Neural crest cell (in vitro differentiated cells): ENCODE measurements at regions not wholly inside any gene's neighbourhood (a gene's known extent, or its start where the extent isn't known, plus 50 kb on each side); places are given as distances from the start of the nearest gene placed in this dataset.

Source experiments
- DNase-seq: peaks from one replicate; pipeline ENCODE4 v3.0.0; 2021; ENCODE audit warnings: low read depth, mixed read lengths, low spot score
- H3K27ac Mint-ChIP-seq: one replicate; pipeline ENCODE4 v1.8.0; 2021; ENCODE audit warnings: mild to moderate bottlenecking, mixed read lengths; ENCODE audit not compliant: unreplicated experiment
- H3K27me3 Mint-ChIP-seq: 2 replicates; pipeline ENCODE4 v1.8.0; 2021; ENCODE audit warnings: low read depth, mild to moderate bottlenecking, mixed read lengths
- H3K36me3 Mint-ChIP-seq: 2 replicates; pipeline ENCODE4 v1.8.0; 2021; ENCODE audit warnings: low read depth, mild to moderate bottlenecking, mixed read lengths
- H3K4me1 Mint-ChIP-seq: 2 replicates; pipeline ENCODE4 v1.8.0; 2021; ENCODE audit warnings: mixed read lengths
- H3K4me3 Mint-ChIP-seq: one replicate; pipeline ENCODE4 v1.8.0; 2021; ENCODE audit warnings: mild to moderate bottlenecking, mixed read lengths
- H3K9me3 Mint-ChIP-seq: 2 replicates; pipeline ENCODE4 v1.8.0; 2021; ENCODE audit warnings: mixed read lengths
- CTCF ChIP-seq: fragments of 200-600 bp; sonication (generic); conservative IDR thresholded peaks from 2 replicates; pipeline ENCODE4 v1.5.0; 2021; ENCODE audit warnings: antibody characterized with exemption, mild to moderate bottlenecking

GRCh38 chr11:96508861-96509260 lies 119.0 kb downstream of the JRKL start:
- Mint-ChIP-seq H3K4me1 (no peaks in the 10 kb centered on the region), H3K4me3 (no peak overlapping the region)
- no peak for TF ChIP-seq CTCF

GRCh38 chr11:96520939-96521338 lies 131.1 kb downstream of the JRKL start:
- peaks cover 6% of the 10 kb centered on the region for H3K9me3 Mint-ChIP-seq
- H3K27me3 Mint-ChIP-seq, result no peaks in the 10 kb centered on the region
- no peak overlapping the region for H3K4me3 Mint-ChIP-seq
- no peak for DNase-seq
- H3K27ac Mint-ChIP-seq, result no peak overlapping the region
- no peak for TF ChIP-seq CTCF
- no peaks in the 10 kb centered on the region for H3K4me1 Mint-ChIP-seq
- no peaks in the 10 kb centered on the region for H3K36me3 Mint-ChIP-seq

More at GRCh38 chr11:96508861-96509260, 119.0 kb downstream of the JRKL start:
- no peaks in the 10 kb centered on the region for H3K36me3 Mint-ChIP-seq
- H3K27ac Mint-ChIP-seq, result no peak overlapping the region
- DNase-seq, result no peak
- no peaks in the 10 kb centered on the region for H3K9me3 Mint-ChIP-seq
- no peaks in the 10 kb centered on the region for H3K27me3 Mint-ChIP-seq

- H3K27ac Mint-ChIP-seq, result no peak overlapping the region
- H3K9me3 Mint-ChIP-seq, result peaks cover 4% of the 10 kb centered on the region
- H3K4me3 Mint-ChIP-seq, result no peak overlapping the region
- DNase-seq, result no peak
- no peak for TF ChIP-seq CTCF
- H3K4me1 Mint-ChIP-seq, result no peaks in the 10 kb centered on the region
- peaks cover 2% of the 10 kb centered on the region for H3K27me3 Mint-ChIP-seq
- no peaks in the 10 kb centered on the region for H3K36me3 Mint-ChIP-seq
Observed at GRCh38 chr11:96523656-96524055, 133.8 kb downstream of the JRKL start.

- peak; percentile 34 for TF ChIP-seq CTCF
- H3K9me3 Mint-ChIP-seq, result peaks cover 4% of the 10 kb centered on the region
- H3K27ac Mint-ChIP-seq, result no peak overlapping the region
- H3K36me3 Mint-ChIP-seq, result no peaks in the 10 kb centered on the region
- H3K4me3 Mint-ChIP-seq, result no peak overlapping the region
- H3K27me3 Mint-ChIP-seq, result peaks cover 3% of the 10 kb centered on the region
- no peaks in the 10 kb centered on the region for H3K4me1 Mint-ChIP-seq
- no peak for DNase-seq
Observed at GRCh38 chr11:96524475-96524874, 134.7 kb downstream of the JRKL start.

GRCh38 chr11:96530473-96530872 lies 140.7 kb downstream of the JRKL start:
- Mint-ChIP-seq H3K36me3 (no peaks in the 10 kb centered on the region), H3K9me3 (peaks cover 12% of the 10 kb centered on the region), H3K4me3 (no peak overlapping the region), H3K27ac (no peak overlapping the region), H3K4me1 (no peaks in the 10 kb centered on the region), H3K27me3 (peaks cover 7% of the 10 kb centered on the region)
- no peak for DNase-seq
- TF ChIP-seq CTCF, result no peak

GRCh38 chr11:96538104-96538503 lies 148.3 kb downstream of the JRKL start:
- Mint-ChIP-seq H3K27ac (no peak overlapping the region), H3K4me1 (no peaks in the 10 kb centered on the region), H3K4me3 (no peak overlapping the region), H3K36me3 (no peaks in the 10 kb centered on the region), H3K9me3 (peaks cover 4% of the 10 kb centered on the region), H3K27me3 (no peaks in the 10 kb centered on the region)
- TF ChIP-seq CTCF, result no peak
- DNase-seq, result no peak
